HuH-7 (cell line): ENCODE measurements at regions not wholly inside any gene's neighbourhood (a gene's known extent, or its start where the extent isn't known, plus 50 kb on each side); places are given as distances from the start of the nearest gene placed in this dataset.

Source experiments
- DNase-seq: peaks from one replicate; pipeline ENCODE4 v3.0.0; 2011; ENCODE audit warnings: low spot score

GRCh38 chr16:85492295-85492864 lies 120.7 kb upstream of the GSE1 start:
- peak; percentile 81 for DNase-seq

GRCh38 chr16:85494315-85494714 lies 118.8 kb upstream of the GSE1 start:
- DNase-seq, result no peak

GRCh38 chr16:85495259-85495658 lies 117.9 kb upstream of the GSE1 start:
- DNase-seq, result no peak

GRCh38 chr16:85495823-85496538 lies 117.1 kb upstream of the GSE1 start:
- no peak for DNase-seq

- no peak for DNase-seq
Measured at GRCh38 chr16:85497622-85498314, 115.4 kb upstream of the GSE1 start.

GRCh38 chr16:85498607-85499006 lies 114.5 kb upstream of the GSE1 start:
- DNase-seq, result no peak

- no peak for DNase-seq
Measured at GRCh38 chr16:85500220-85500619, 112.9 kb upstream of the GSE1 start.

GRCh38 chr16:85501900-85502299 lies 111.2 kb upstream of the GSE1 start:
- no peak for DNase-seq

GRCh38 chr16:85502357-85502756 lies 110.8 kb upstream of the GSE1 start:
- no peak for DNase-seq

GRCh38 chr16:85503679-85504231 lies 109.4 kb upstream of the GSE1 start:
- no peak for DNase-seq

GRCh38 chr16:85504242-85504641 lies 108.9 kb upstream of the GSE1 start:
- no peak for DNase-seq

- no peak for DNase-seq
Measured at GRCh38 chr16:85505794-85506634, 107.1 kb upstream of the GSE1 start.

GRCh38 chr16:85506635-85506911 lies 106.5 kb upstream of the GSE1 start:
- DNase-seq, result no peak

- no peak for DNase-seq
Measured at GRCh38 chr16:85507342-85507741, 105.8 kb upstream of the GSE1 start.

- no peak for DNase-seq
Measured at GRCh38 chr16:85508388-85508787, 104.7 kb upstream of the GSE1 start.

- no peak for DNase-seq
Measured at GRCh38 chr16:85508993-85509392, 104.1 kb upstream of the GSE1 start.

GRCh38 chr16:85510041-85510659 lies 103.0 kb upstream of the GSE1 start:
- no peak for DNase-seq

- DNase-seq, result no peak
Measured at GRCh38 chr16:85511938-85512807, 100.9 kb upstream of the GSE1 start.

- no peak for DNase-seq
Measured at GRCh38 chr16:85512808-85513115, 100.4 kb upstream of the GSE1 start.

GRCh38 chr16:85513180-85513579 lies 99.9 kb upstream of the GSE1 start:
- no peak for DNase-seq

GRCh38 chr16:85513649-85514048 lies 99.5 kb upstream of the GSE1 start:
- no peak for DNase-seq
